H1 (cell line): ENCODE measurements at regions not wholly inside any gene's neighbourhood (a gene's known extent, or its start where the extent isn't known, plus 50 kb on each side); places are given as distances from the start of the nearest gene placed in this dataset.

Experiments used
- MAFK ChIP-seq: IDR thresholded peaks from 2 replicates; pipeline ENCODE4 v1.6.1; 2012; ENCODE audit warnings: low read depth, mild to moderate bottlenecking, improper control_type of control experiment, low read length
- POLR2A ChIP-seq, 2 experiments: IDR thresholded peaks; 1 replicate in 1 of 2; 2 replicates in 1 of 2; pipeline ENCODE4 v1.6.1; 2011; ENCODE audit warnings: low read depth in 2 of 2, low read length in 2 of 2, mild to moderate bottlenecking in 2 of 2; ENCODE audit errors: control extremely low read depth in 1 of 2
- POLR2AphosphoS5 ChIP-seq: IDR thresholded peaks from 2 replicates; pipeline ENCODE4 v1.6.1; 2011; ENCODE audit warnings: low read depth, low read length
- RAD21 ChIP-seq, 2 experiments: IDR thresholded peaks in 1 of 2; conservative IDR thresholded peaks in 1 of 2; 2 replicates each; pipeline ENCODE4 v1.6.1; 2011; ENCODE audit warnings: low read depth in 2 of 2, low read length in 2 of 2, improper control_type of control experiment in 1 of 2, inconsistent platforms in 1 of 2, mild to moderate bottlenecking in 1 of 2, moderate library complexity in 1 of 2
- RXRA ChIP-seq: IDR thresholded peaks from 2 replicates; pipeline ENCODE4 v1.6.1; 2011; ENCODE audit warnings: low read depth, mild to moderate bottlenecking, low read length, moderate library complexity; ENCODE audit not compliant: insufficient read depth
- TAF1 ChIP-seq: IDR thresholded peaks from 2 replicates; pipeline ENCODE4 v1.6.1; 2011; ENCODE audit warnings: mild to moderate bottlenecking, low read depth, low read length

DNA sequence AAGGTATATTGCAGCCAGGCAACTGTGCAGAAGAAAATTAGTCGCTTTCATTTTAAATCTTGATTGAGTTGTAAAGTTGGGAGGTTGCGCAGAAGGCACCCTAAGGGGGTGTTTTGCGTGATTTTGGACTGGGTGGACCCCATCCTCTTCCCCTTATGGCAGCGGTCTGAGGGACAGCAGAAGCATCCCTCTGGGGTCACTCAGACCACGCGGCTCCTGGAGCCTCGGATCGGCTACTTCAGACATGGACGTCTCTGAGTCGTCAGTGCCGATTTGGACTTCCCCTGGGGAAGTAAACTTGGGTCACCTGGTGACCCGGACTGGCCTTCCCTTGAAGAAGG is 639.0 kb upstream of the DPP6 start:
- TF ChIP-seq MAFK: no peak
- TF ChIP-seq RAD21 (IDR thresholded peaks at IDR 0.05 in 1 of 2, conservative IDR thresholded peaks at IDR 0.05 in 1 of 2; ENCODE audit: low read depth in 2 of 2, low read length in 2 of 2): no peak
- no peak for TF ChIP-seq TAF1
- TF ChIP-seq POLR2AphosphoS5: no peak
- TF ChIP-seq POLR2A (IDR thresholded peaks at IDR 0.05; ENCODE audit: control extremely low read depth in 1 of 2, low read depth in 2 of 2, low read length in 2 of 2): no peak
- no peak for TF ChIP-seq RXRA
